Pancreas (tissue), 10 donors: ENCODE measurements at regions not wholly inside any gene's neighbourhood (a gene's known extent, or its start where the extent isn't known, plus 50 kb on each side); places are given as distances from the start of the nearest gene placed in this dataset.

Experiments
- ATAC-seq, 4 donors: fragments of 200-7000 bp; cut with Tn5 transposase; one replicate each; pipeline versions ENCODE4 v1.8.0 to v1.9.1; 2020; ENCODE audit warnings: mild to moderate bottlenecking in 4 of 4, moderate library complexity in 4 of 4
- DNase-seq, 6 donors: peaks; one replicate each; pipeline ENCODE4 v3.0.0-alpha.2; 2020
- FAIRE-seq: peaks from 2 replicates; lab custom pipeline; 2012; peaks lifted over from hg19 to GRCh38; lab: Jason Lieb, UNC
- H3K27ac ChIP-seq, 4 donors: fragments of 200-600 bp; sonication (generic); 1 replicate in 3 of 4; 2 replicates in 1 of 4; pipeline versions ENCODE4 v1.5.0 to v1.8.0; 2020
- H3K27me3 ChIP-seq, 4 donors: fragments of 200-600 bp; one replicate each; pipeline ENCODE4 v1.8.0; 2021
- H3K36me3 ChIP-seq, 3 donors: fragments of 200-600 bp; sonication (generic) in 1 of 3; one replicate each; pipeline versions ENCODE4 v1.5.0 to v1.8.0; 2020 to 2021
- H3K4me1 ChIP-seq, 3 donors: fragments of 200-600 bp; one replicate each; pipeline ENCODE4 v1.8.0; 2021
- H3K4me3 ChIP-seq, 4 donors: fragments of 200-600 bp; sonication (generic) in 2 of 4; one replicate each; pipeline versions ENCODE4 v1.5.0 to v1.8.0; 2020 to 2021
- H3K9me3 ChIP-seq, 4 donors: fragments of 200-600 bp; one replicate each; pipeline ENCODE4 v1.8.0; 2021
- WGBS, 2 donors: extraction: QIAGEN DNeasy Blood & Tissue Kit; methylation state at CpG; one replicate each; pipeline ENCODE4 v1.1.7; 2013; 5-methylcytosine and 5-hydroxymethylcytosine counted together
- intact Hi-C, 3 donors: fragments of 100-400 bp; cut with DNase I; formaldehyde crosslinking; loops; one replicate each; pipeline versions ENCODE4 v1.11.1 to v1.14.2; 2022
- TF ChIP-seq, protein P1 (sequence below), 4 donors: fragments of 200-600 bp; sonication (generic) in 3 of 4; IDR thresholded peaks; one replicate each; pipeline versions ENCODE4 v1.5.0 to v1.8.0; 2021; ENCODE audit warnings: antibody characterized with exemption in 4 of 4
- donor health status: healthy with polysubstance abuse.
- donor health status: DM: no; HTN: no; CAD: no; lungs with moderate emphysema.
- donor health status: DM: no; HTN: no; CAD: no.
- donor health status: control.
- donor health status: control.
- donor health status: Bipolar disorder and iron deficiency.
- donor health status: DM: yes; HTN: yes; CAD: no.
- donor health status: DM: no; HTN: no; CAD: no.
- donor health status: DM: no; HTN: no; CAD: no.
- donor health status: DM: yes; HTN: yes; CAD: no.

DNA sequence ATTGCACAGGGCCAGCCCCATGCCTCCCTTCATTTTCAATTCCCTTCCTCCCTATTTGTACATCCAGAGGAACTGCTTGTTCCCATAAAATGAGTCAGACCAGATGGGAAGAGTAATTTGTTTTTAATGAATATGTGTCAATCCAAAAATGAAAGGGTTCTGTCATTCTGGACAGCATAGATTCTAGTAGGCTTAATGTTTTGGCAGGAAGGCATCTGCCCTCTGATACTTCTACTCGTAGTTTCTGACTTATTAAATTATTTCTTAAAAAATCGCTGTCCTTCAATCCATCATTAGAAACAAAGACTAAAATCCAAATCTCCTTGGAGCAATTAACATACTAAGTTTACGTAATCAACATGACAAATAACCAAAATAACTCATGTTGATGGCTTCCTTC is 665.5 kb downstream of the TENT5A start:
- Histone ChIP-seq H3K27ac (no peak overlapping the region), H3K27me3 (no peaks in the 10 kb centered on the region), H3K9me3 (no peaks in the 10 kb centered on the region), H3K4me3 (no peak overlapping the region), H3K36me3 (no peaks in the 10 kb centered on the region), H3K4me1 (no peaks in the 10 kb centered on the region)
- no peak for FAIRE-seq
- no peak for ATAC-seq
- intact Hi-C loops, result no loop called here
- 36 to 60% methylated on average over 3 of the region's 3 CpGs for WGBS, 2 donors
- TF ChIP-seq, protein P1, sequence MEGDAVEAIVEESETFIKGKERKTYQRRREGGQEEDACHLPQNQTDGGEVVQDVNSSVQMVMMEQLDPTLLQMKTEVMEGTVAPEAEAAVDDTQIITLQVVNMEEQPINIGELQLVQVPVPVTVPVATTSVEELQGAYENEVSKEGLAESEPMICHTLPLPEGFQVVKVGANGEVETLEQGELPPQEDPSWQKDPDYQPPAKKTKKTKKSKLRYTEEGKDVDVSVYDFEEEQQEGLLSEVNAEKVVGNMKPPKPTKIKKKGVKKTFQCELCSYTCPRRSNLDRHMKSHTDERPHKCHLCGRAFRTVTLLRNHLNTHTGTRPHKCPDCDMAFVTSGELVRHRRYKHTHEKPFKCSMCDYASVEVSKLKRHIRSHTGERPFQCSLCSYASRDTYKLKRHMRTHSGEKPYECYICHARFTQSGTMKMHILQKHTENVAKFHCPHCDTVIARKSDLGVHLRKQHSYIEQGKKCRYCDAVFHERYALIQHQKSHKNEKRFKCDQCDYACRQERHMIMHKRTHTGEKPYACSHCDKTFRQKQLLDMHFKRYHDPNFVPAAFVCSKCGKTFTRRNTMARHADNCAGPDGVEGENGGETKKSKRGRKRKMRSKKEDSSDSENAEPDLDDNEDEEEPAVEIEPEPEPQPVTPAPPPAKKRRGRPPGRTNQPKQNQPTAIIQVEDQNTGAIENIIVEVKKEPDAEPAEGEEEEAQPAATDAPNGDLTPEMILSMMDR (IDR thresholded peaks at IDR 0.05), result no peak
- DNase-seq, result no peak

DNA sequence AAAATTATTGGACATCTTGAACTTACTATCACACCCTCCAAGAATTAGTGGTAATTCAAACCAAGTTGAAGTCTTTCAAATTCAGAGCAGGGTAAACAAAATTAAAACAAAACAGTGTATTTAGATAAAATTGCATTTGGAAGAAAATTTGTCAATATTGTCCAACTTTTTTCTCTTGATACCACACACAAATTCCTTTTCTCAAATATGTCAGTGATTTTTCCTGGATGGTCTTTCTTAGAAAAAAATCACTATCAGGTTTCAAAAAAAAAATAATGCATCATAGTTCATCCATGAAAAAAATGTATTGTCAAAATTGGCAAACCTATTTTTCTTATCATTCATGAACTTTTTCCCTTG is 667.1 kb downstream of the TENT5A start:
- intact Hi-C loops, result no loop called here
- Histone ChIP-seq H3K4me3 (no peak overlapping the region), H3K9me3 (no peaks in the 10 kb centered on the region), H3K27me3 (no peaks in the 10 kb centered on the region), H3K36me3 (no peaks in the 10 kb centered on the region), H3K4me1 (no peaks in the 10 kb centered on the region), H3K27ac (no peak overlapping the region)
- DNase-seq (no peak), FAIRE-seq (peak; percentile 47), ATAC-seq (no peak)
- TF ChIP-seq, protein P1 (IDR thresholded peaks at IDR 0.05), result no peak

DNA sequence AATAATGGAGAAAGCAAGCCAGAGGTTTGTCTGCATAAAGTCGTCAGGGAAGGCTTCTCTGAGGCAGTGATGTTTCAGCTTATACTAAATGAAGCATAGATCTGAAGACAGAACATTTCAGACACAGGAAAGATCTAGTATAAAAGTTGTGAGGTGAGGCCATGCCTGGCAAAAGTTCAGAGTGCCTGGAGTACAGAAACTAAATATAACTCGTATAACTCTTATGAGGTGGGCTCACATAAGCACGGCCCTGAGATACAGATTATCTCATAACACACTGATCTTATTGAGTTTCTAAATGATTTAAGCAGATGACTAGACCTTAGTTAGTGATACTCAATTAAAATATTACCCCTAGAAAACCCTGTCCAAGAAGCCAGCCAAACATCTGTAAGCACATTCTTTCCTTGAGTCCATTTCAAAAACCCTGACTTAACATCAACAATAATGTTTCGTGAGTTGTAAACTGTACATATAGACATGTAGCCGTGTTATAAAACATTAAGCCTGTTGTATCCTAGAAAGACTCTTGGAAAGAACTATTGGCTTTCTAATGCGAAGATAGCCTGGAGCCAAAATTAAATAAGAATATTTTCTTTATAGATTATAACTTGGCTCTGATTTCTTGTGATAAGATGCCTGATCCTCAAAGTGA is 667.6 kb downstream of the TENT5A start:
- intact Hi-C loops, result no loop called here
- Histone ChIP-seq H3K4me3 (no peak overlapping the region), H3K27ac (no peak overlapping the region), H3K36me3 (no peaks in the 10 kb centered on the region), H3K4me1 (no peaks in the 10 kb centered on the region), H3K9me3 (no peaks in the 10 kb centered on the region), H3K27me3 (no peaks in the 10 kb centered on the region)
- ATAC-seq (no peak), FAIRE-seq (no peak), DNase-seq (no peak)
- WGBS, 2 donors, result 56 to 67% methylated on average over 6 of the region's 6 CpGs
- TF ChIP-seq, protein P1 (IDR thresholded peaks at IDR 0.05), result no peak

DNA sequence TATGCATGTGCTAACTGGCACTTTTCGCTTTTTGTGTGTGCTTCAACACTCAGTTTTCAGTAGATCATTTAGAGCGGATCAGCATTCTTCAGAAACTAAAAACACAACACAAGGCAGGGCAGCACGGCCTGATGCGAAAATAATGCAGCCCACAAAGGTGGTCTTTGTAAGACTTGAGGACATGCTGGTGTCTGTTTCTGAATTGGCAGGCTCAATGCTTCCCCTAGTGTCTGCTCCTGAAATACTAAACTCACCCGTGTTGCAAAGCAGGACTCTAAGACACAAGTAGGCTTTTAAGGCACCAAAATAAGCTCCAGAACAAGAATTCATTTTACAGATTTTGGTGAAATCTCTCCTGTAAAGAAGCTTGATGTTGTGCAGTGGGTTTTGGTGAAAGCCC is 676.5 kb downstream of the TENT5A start:
- H3K9me3 ChIP-seq, result no peaks in the 10 kb centered on the region
- no peaks in the 10 kb centered on the region for H3K36me3 ChIP-seq
- H3K4me3 ChIP-seq, result no peak overlapping the region
- H3K27me3 ChIP-seq, result no peaks in the 10 kb centered on the region
- no peak for ATAC-seq
- H3K27ac ChIP-seq, result no peak overlapping the region
- TF ChIP-seq, protein P1 (IDR thresholded peaks at IDR 0.05), result no peak
- no peak for FAIRE-seq
- H3K4me1 ChIP-seq, result no peaks in the 10 kb centered on the region
- WGBS, 2 donors, result 33 to 37% methylated on average over 5 of the region's 5 CpGs
- DNase-seq, result no peak
- intact Hi-C loops, result no loop called here

DNA sequence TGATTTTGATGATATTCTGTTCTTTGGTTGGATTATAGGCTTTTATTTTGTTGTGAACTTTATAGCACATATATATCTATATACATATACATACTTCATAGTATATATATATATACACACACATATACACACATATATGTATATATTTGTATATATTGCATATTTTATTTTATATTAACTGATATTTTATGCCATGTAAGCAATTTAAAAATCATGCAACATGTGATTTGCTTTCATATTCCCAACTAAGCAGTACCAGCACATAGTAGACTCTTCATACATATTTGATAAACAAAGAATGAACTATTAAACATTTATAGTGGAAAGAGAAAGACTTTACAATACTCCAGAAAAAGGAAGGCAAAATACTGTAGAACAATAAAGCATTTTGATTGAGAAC is 679.2 kb downstream of the TENT5A start:
- Histone ChIP-seq H3K27me3 (no peaks in the 10 kb centered on the region), H3K4me3 (no peak overlapping the region), H3K36me3 (no peaks in the 10 kb centered on the region), H3K27ac (no peak overlapping the region), H3K9me3 (no peaks in the 10 kb centered on the region), H3K4me1 (no peaks in the 10 kb centered on the region)
- no peak for DNase-seq
- no peak for ATAC-seq
- FAIRE-seq, result no peak
- intact Hi-C loops, result no loop called here
- TF ChIP-seq, protein P1 (IDR thresholded peaks at IDR 0.05), result no peak
